SK-N-SH treated with all-trans-retinoic acid at 6 μM for 48 hours (cell line): ENCODE measurements at regions not wholly inside any gene's neighbourhood (a gene's known extent, or its start where the extent isn't known, plus 50 kb on each side); places are given as distances from the start of the nearest gene placed in this dataset.

Experiments used
- ARNTL ChIP-seq: fragments of 450-650 bp; formaldehyde crosslinking; IDR thresholded peaks from 2 replicates; pipeline ENCODE4 v1.5.0; 2020; ENCODE audit warnings: low read depth, mild to moderate bottlenecking, moderate library complexity, borderline replicate concordance
- BACH2 ChIP-seq: fragments of 250-450 bp; sonication (Bioruptor Pico); IDR thresholded peaks from 2 replicates; pipeline ENCODE4 v1.9.0; 2021; ENCODE audit warnings: mild to moderate bottlenecking, borderline replicate concordance
- CREB5 ChIP-seq: fragments of 250-450 bp; sonication (Bioruptor Pico); IDR thresholded peaks from 2 replicates; pipeline ENCODE4 v1.5.1; 2020; ENCODE audit warnings: low read depth, mild to moderate bottlenecking, moderate library complexity
- CSDC2 ChIP-seq: fragments of 250-450 bp; sonication (Bioruptor Pico); IDR thresholded peaks from 2 replicates; pipeline ENCODE4 v1.5.0; 2020; ENCODE audit warnings: mild to moderate bottlenecking, moderate library complexity
- CSRNP3 ChIP-seq: fragments of 250-450 bp; sonication (Bioruptor Pico); IDR thresholded peaks from 2 replicates; pipeline ENCODE4 v1.5.1; 2021; ENCODE audit warnings: mild to moderate bottlenecking, moderate library complexity
- ISL1 ChIP-seq: fragments of 250-450 bp; sonication (Bioruptor Pico); IDR thresholded peaks from 2 replicates; pipeline ENCODE4 v2.1.2; 2022; ENCODE audit warnings: mild to moderate bottlenecking, moderate library complexity
- PPARA ChIP-seq: fragments of 250-450 bp; sonication (Bioruptor Pico); IDR thresholded peaks from 2 replicates; pipeline ENCODE4 v1.5.0; 2020; ENCODE audit warnings: mild to moderate bottlenecking, borderline replicate concordance
- RARB ChIP-seq: fragments of 250-450 bp; sonication (Bioruptor Pico); IDR thresholded peaks from 2 replicates; pipeline ENCODE4 v1.8.0; 2021; ENCODE audit warnings: mild to moderate bottlenecking, moderate library complexity
- TCF4 ChIP-seq: fragments of 250-450 bp; sonication (Bioruptor Pico); IDR thresholded peaks from 2 replicates; pipeline ENCODE4 v1.8.0; 2021; ENCODE audit warnings: mild to moderate bottlenecking, moderate library complexity, borderline replicate concordance
- TOX ChIP-seq: fragments of 250-450 bp; sonication (Bioruptor Pico); IDR thresholded peaks from 2 replicates; pipeline ENCODE4 v1.8.0; 2021; ENCODE audit warnings: mild to moderate bottlenecking, moderate library complexity, borderline replicate concordance
- ZC3H10 ChIP-seq: fragments of 250-450 bp; sonication (Bioruptor Pico); IDR thresholded peaks from 2 replicates; pipeline ENCODE4 v1.5.1; 2021; ENCODE audit warnings: mild to moderate bottlenecking, moderate library complexity
- ZFP3 ChIP-seq: fragments of 250-450 bp; sonication (Bioruptor Pico); IDR thresholded peaks from 2 replicates; pipeline ENCODE4 v1.5.0; 2020; ENCODE audit warnings: mild to moderate bottlenecking, moderate library complexity
- ZFP30 ChIP-seq: fragments of 450-650 bp; formaldehyde crosslinking; IDR thresholded peaks from 2 replicates; pipeline ENCODE4 v1.5.0; 2022; ENCODE audit warnings: mild to moderate bottlenecking, moderate library complexity
- ZNF70 ChIP-seq: fragments of 450-650 bp; formaldehyde crosslinking; IDR thresholded peaks from 2 replicates; pipeline ENCODE4 v1.5.0; 2020; ENCODE audit warnings: mild to moderate bottlenecking, moderate library complexity

DNA sequence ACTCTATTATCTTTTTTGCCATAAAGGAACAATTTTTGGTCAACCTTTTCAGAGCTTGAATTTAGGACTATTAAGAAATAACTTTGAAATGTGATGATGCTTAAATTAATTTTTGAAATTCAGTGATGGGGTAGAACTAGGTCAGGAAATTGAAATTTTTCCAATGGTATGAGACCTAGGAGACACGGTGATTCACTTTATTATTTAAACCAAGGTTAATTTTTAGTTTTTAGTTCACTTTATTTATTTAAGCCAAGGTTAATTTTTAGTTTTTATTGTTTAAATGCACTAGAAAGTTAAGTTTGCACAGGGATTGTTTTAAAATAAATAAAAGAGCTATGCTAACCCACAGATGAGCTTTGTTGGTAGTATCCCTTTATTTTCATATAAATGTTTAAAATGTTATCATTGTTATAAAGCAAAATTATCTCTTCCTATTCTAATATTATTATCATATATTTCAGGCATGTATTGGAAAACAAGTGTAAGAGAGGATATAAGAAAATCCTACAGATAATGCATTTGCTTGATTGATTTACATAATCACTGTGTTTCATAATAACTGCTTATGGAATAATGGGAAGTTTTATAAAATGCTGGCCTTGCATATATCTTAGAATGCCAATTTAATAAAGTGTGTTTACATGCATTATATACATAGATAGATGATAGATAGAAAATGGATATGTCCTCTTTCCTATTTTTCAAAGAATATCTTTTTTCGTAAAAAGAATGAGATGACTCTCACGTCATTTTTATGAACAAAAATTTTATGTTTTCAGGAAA, 163.6 kb downstream of the HGF start:
- TF ChIP-seq ZNF70 = no peak
- no peak for TF ChIP-seq CREB5 (CRISPR knock-in tag)
- no peak for TF ChIP-seq PPARA (CRISPR knock-in tag)
- TF ChIP-seq ZFP3 (CRISPR knock-in tag) = no peak
- no peak for TF ChIP-seq RARB (CRISPR knock-in tag)
- TF ChIP-seq CSDC2 = no peak
- no peak for TF ChIP-seq CSRNP3 (CRISPR knock-in tag)
- no peak for TF ChIP-seq TCF4 (CRISPR knock-in tag)
- no peak for TF ChIP-seq TOX (CRISPR knock-in tag)
- no peak for TF ChIP-seq ARNTL (CRISPR knock-in tag)
- TF ChIP-seq ZC3H10 (CRISPR knock-in tag) = no peak
- no peak for TF ChIP-seq ISL1
- no peak for TF ChIP-seq ZFP30 (CRISPR knock-in tag)
- no peak for TF ChIP-seq BACH2 (CRISPR knock-in tag)
